Fibroblast of gingiva (primary cell): ENCODE measurements at regions not wholly inside any gene's neighbourhood (a gene's known extent, or its start where the extent isn't known, plus 50 kb on each side); places are given as distances from the start of the nearest gene placed in this dataset.
"Not testable (repeated sequence)": the region's sequence is repeated elsewhere in the genome, so short reads cannot be mapped to it uniquely, and the experiment has no call there.

Experiments used
- DNase-seq: peaks from one replicate; pipeline ENCODE4 v3.0.0-alpha.2; 2011; ENCODE audit warnings: low read depth

DNA sequence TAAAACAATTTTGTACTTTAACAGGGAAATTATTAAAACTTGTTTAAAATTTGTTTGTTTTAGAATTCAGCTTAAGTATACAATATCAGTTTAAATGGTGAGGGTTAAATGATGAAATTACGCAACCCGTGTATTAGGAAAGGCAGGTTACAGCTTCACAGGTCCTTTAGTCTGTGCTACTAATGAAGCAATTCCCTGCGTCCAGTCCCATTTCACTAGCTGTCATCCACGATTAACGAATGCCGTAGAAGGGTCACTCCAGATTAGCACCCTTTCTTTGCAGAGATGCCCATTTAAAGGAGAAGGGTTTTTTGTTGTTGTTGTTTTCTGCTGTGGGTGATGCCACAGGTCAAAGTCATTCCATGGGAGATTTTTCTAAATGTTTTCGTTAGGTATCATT, 457.6 kb upstream of the SLC10A2 start:
- DNase-seq: no peak

- DNase-seq: no peak
Observed at GRCh38 chr13:103521532-103521931, 455.3 kb upstream of the SLC10A2 start.

GRCh38 chr13:103517768-103518102, 451.5 kb upstream of the SLC10A2 start:
- no peak for DNase-seq

- DNase-seq: no peak
Observed at GRCh38 chr13:103517066-103517767, 451.0 kb upstream of the SLC10A2 start.

DNA sequence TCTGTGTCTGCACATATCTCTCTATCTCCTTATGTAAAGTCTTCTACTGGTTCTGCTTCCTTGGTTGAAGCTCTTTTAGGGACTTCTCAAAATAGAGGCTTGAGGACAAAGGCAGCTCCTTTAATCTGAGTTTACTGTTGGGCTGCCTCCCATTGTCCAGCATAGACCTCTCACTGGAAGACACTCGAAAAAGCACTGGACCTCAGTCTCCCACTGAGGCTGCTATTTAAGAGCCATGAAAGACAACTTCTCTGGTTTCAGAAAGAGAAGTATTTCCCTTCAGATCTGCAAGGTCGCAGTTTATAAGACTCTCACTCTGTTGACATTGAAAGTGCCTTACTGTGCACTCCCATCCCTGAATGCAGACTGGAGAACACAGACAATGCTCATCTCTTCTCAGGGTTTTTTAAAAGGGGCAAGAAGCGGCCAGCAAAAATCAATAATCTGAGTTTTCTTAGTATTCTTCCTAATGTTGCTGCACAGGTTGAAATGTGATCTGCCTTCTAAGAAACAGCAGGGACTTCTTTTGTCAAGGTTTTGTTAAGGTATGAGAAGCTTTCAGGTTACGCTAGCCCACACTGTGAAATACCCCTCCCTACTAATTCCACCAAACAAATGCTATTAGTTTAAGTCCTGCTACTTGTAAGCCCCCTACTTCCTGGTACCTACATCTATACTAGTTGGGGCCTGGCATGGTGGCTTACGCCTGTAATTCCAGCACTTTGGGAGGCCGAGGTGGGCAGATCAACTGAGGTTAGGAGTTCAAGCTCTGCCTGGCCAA, 450.0 kb upstream of the SLC10A2 start:
- DNase-seq: no peak

- no peak for DNase-seq
Observed at GRCh38 chr13:103515410-103515809, 449.2 kb upstream of the SLC10A2 start.

DNA sequence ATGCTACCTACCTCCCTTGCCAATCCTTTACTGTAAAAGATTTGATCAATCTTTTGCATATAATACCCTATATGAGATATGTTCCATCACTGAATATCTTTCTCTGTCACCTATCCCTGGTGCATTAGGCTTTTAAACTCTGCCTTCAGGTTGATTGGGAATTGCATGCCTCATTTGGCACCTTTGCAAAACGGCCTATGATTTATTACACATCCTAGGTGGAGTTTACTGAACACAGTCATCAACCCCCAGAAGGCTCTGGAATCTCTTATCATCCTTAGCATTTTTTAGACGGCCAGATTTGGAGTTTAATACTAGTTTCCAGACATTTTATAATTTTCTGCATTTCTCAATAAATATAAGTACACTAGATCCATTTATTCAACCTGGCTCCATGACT, 448.4 kb upstream of the SLC10A2 start:
- DNase-seq: no peak

DNA sequence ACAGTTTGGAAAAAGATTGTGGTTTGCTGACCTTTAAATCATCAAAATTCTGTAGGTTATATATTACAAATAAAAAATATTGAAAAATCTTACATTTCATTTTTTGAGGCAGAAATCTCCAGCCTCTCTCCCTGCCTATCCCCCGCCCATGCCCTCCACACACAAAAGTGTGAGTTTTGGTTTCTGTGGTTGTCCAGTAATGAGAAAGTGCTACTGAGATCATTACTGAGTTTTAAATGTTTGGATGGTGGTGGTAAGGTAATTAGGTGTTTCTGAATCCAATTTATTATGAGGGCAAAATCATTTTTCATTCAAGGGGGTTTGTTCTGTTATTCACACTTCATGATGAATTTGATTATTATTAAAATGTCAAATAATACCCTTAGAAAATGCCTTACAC, 448.0 kb upstream of the SLC10A2 start:
- DNase-seq: no peak

DNA sequence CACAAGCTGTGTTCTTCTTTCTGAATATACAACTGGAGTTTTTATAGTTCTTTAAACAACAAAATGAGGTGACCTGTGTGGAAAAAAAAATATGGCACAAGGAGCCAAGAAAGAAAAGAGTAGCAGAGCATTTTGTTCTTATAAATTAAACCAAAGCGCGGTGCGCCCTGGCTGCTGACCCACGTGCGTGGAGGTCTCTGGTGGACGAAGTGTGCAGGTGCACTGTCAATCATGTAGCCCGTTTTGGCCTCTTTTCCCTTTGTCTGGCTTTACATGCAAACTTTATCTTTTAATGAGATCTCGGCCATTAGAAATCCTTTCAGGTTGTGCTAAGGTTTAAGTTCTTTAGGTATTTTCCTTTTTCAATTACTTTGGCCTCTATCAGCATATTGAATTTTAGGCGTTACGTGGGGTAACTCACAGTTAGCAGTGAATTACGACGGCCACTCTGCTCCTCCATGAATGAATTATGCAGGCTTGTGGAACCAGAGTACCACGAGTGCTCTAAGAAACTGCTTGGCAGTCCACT, 443.9 kb upstream of the SLC10A2 start:
- DNase-seq: no peak

DNA sequence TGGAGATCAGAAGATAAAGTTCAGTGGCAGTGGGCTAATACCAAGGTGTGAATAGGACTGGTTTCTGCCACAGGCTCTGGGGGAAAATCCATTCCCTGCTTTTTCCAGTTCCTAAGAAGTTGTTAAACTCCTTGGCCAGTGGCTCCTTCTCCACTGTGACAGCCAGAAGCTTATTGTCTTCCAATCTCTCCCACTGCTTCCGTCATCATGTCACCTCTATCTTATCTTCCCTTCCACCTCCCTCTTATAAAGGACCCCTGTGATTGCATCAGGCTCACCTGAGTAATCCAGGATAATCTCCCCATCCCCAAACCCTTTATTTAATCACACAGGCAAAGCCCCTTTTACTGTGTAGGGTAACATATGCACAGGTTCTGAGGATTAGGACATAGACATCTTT, 431.2 kb upstream of the SLC10A2 start:
- no peak for DNase-seq

- no peak for DNase-seq
Observed at GRCh38 chr13:103487841-103488240, 421.6 kb upstream of the SLC10A2 start.

- DNase-seq: no peak
Observed at GRCh38 chr13:103473081-103473480, 406.9 kb upstream of the SLC10A2 start.

DNA sequence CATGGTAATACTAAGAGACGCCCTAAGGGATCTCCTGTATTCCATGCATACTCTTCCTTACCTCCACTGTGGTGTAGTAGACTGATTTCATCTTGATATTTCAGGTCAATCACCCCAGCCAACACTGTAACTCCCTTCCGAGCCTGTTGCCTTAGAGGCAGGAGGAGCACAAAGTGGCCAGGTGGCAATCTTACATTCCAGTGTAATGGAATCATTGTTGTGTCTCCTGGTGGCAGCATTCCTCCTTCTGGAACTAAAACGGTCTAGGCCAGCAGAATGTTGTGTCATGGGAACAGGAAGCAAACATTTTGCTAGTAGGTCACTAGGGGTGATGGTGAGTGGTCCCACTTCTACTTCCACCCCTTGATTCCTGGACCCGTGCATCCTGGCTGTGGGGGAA, 405.7 kb upstream of the SLC10A2 start:
- DNase-seq: no peak

- no peak for DNase-seq
Observed at GRCh38 chr13:103469771-103470170, 403.6 kb upstream of the SLC10A2 start.

GRCh38 chr13:103466761-103467160, 400.5 kb upstream of the SLC10A2 start:
- no peak for DNase-seq

DNA sequence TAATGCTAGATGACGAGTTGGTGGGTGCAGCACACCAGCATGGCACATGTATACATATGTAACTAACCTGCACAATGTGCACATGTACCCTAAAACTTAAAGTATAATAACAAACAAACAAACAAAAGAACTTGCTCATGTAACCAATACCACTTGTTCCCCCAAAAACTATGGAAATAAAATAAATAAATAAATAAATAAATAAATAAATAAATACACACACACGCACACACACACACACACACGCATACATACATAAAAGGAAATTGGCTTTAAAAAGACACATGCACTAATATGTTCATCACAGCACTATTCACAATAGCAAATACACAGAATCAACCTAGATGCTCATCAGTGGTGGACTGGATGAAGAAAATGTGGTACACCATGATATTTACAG, 394.0 kb upstream of the SLC10A2 start:
- DNase-seq: not testable (repeated sequence)

DNA sequence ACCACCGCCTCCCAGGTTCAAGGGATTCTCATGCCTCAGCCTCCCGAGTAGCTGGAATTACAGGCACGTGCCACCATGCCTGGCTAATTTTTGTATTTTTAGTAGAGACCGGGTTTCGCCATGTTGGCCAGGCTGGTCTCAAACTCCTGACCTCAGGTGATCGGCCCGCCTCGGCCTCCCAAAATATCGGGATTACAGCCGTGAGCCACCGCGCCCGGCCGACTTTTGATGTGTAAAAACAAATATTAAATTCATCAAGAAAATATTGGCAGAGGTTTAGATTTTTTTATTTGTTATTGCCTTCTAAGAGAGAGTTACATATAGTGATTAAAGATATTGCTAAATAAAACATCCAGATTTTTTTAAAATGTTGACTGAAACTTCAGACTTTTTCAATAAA, 390.8 kb upstream of the SLC10A2 start:
- DNase-seq: not testable (repeated sequence)

DNA sequence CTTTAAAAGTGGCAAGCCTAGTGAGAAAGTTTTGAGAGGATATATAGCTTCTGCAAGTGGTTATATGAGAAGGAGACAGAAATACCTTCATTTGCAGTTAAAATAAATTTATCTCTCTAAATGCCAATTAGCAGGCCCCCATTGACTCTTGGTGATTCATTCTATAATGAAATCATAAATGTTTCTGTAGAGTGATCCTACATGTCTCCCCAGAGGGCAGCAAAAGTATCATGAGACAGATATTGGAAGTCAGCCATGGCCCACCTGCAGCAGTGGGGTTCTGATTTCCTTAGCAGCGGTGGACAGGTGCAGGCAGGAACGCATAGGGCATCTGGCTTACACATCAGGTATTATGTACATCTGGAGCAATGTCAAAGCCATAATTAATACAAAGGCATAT, 385.4 kb upstream of the SLC10A2 start:
- DNase-seq: no peak

DNA sequence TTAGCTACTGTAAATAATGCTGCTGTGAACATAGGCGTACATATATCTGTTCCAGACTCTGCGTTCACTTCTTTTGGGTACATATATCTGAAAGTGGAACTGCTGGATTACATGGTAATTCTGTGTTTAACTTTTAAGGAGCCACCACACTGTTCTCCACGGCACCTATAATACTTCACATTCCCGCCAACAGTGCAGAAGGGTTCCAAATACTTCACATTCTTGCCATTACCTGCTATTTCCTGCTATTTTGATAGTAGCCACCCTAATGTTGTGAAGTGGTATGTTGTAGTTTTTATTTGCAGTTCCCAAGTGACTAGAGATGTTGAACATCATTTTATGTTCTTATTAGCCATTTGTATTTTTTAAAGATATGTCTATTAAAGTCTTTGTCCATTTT, 377.4 kb upstream of the SLC10A2 start:
- DNase-seq: no peak

DNA sequence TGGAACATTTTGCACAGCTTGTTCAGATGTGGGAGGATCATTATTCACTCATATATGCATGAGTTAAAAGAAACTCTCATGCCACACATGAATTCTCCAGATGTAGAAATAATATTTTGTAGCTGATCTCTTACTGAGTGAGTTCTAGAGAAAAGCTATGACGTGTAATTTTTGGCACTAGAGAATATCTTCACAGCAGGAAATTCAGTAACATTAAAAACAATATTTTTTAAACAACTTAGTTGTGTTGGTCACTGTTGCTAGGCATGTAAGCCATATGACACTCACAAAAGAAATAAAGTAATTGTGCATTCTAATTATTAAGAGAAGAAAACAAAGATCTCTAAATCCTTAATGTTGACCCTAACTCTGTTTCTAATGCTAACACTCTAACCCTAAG, 371.4 kb upstream of the SLC10A2 start:
- DNase-seq: no peak

- DNase-seq: no peak
Observed at GRCh38 chr13:103436057-103436654, 369.9 kb upstream of the SLC10A2 start.

DNA sequence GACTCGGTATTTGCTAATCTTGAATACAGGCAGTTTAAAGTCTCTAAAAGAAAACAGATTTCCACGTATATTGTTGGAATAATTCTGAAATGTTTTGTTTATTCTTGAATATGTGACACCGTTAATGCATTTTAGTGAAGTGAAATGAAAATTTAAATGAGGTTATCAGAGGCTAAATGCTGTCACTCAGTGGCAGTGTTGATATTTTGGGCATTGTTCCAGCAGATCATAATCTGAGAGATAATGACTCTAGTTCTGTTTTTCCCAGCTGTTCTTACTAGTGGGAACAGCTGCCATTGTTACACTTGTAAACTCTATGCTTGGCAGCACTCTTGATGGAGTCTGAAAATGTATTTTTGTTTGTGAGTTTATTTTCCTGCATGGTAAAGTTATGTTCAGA, 365.6 kb upstream of the SLC10A2 start:
- DNase-seq: no peak

GRCh38 chr13:103430368-103430767, 364.2 kb upstream of the SLC10A2 start:
- DNase-seq: no peak
